Peyer's patch (tissue), 4 donors: ENCODE measurements at regions not wholly inside any gene's neighbourhood (a gene's known extent, or its start where the extent isn't known, plus 50 kb on each side); places are given as distances from the start of the nearest gene placed in this dataset.

Source experiments
- DNase-seq, 3 donors: peaks; one replicate each; pipeline ENCODE4 v3.0.0-alpha.2; 2017 to 2019
- H3K27ac ChIP-seq, 4 donors: fragments of 200-600 bp; sonication (generic); one replicate each; pipeline ENCODE4 v1.5.1; 2016 to 2019
- H3K27me3 ChIP-seq, 2 donors: fragments of 200-600 bp; sonication (generic); one replicate each; pipeline ENCODE4 v1.5.1; 2019
- H3K36me3 ChIP-seq, 3 donors: fragments of 200-600 bp; sonication (generic); one replicate each; pipeline ENCODE4 v1.5.1; 2016 to 2019
- H3K4me1 ChIP-seq, 4 donors: fragments of 200-600 bp; sonication (generic); one replicate each; pipeline ENCODE4 v1.5.1; 2016 to 2019
- H3K4me3 ChIP-seq, 4 donors: fragments of 200-600 bp; sonication (generic); 1 replicate in 3 of 4; 2 replicates in 1 of 4; pipeline ENCODE4 v1.5.1; 2016 to 2019; ENCODE audit warnings: mild to moderate bottlenecking in 1 of 4
- H3K9me3 ChIP-seq, 4 donors: fragments of 200-600 bp; sonication (generic); one replicate each; pipeline ENCODE4 v1.5.1; 2016 to 2019; ENCODE audit warnings: mild to moderate bottlenecking in 1 of 4
- POLR2A ChIP-seq, 2 donors: fragments of 450-650 bp; IDR thresholded peaks; one replicate each; pipeline ENCODE4 v1.5.1; 2017; ENCODE audit warnings: antibody characterized with exemption in 2 of 2, mild to moderate bottlenecking in 2 of 2, moderate library complexity in 2 of 2
- TF ChIP-seq, protein P1 (sequence below), 6 experiments: fragments of 450-650 bp in 4 of 6; fragments of 200-600 bp in 2 of 6; sonication (generic) in 1 of 6; IDR thresholded peaks; one replicate each; pipeline ENCODE4 v1.5.1; 2017 to 2019; ENCODE audit warnings: antibody characterized with exemption in 6 of 6, mild to moderate bottlenecking in 3 of 6, moderate library complexity in 1 of 6

GRCh38 chr2:163319006-163319405 lies 416.8 kb downstream of the FIGN start:
- no peaks in the 10 kb centered on the region for H3K36me3 ChIP-seq
- H3K4me3 ChIP-seq, result no peak overlapping the region
- H3K4me1 ChIP-seq, result no peaks in the 10 kb centered on the region
- no peaks in the 10 kb centered on the region for H3K9me3 ChIP-seq
- no peak overlapping the region for H3K27ac ChIP-seq
- no peak for DNase-seq
- TF ChIP-seq POLR2A (IDR thresholded peaks at IDR 0.05), result no peak
- TF ChIP-seq, protein P1, sequence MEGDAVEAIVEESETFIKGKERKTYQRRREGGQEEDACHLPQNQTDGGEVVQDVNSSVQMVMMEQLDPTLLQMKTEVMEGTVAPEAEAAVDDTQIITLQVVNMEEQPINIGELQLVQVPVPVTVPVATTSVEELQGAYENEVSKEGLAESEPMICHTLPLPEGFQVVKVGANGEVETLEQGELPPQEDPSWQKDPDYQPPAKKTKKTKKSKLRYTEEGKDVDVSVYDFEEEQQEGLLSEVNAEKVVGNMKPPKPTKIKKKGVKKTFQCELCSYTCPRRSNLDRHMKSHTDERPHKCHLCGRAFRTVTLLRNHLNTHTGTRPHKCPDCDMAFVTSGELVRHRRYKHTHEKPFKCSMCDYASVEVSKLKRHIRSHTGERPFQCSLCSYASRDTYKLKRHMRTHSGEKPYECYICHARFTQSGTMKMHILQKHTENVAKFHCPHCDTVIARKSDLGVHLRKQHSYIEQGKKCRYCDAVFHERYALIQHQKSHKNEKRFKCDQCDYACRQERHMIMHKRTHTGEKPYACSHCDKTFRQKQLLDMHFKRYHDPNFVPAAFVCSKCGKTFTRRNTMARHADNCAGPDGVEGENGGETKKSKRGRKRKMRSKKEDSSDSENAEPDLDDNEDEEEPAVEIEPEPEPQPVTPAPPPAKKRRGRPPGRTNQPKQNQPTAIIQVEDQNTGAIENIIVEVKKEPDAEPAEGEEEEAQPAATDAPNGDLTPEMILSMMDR (IDR thresholded peaks at IDR 0.05), result no peak
- H3K27me3 ChIP-seq, result no peaks in the 10 kb centered on the region

- no peaks in the 10 kb centered on the region for H3K9me3 ChIP-seq
- H3K27me3 ChIP-seq, result no peaks in the 10 kb centered on the region
- TF ChIP-seq, protein P1 (IDR thresholded peaks at IDR 0.05), result no peak
- TF ChIP-seq POLR2A (IDR thresholded peaks at IDR 0.05), result no peak
- no peak for DNase-seq
- H3K27ac ChIP-seq, result no peak overlapping the region
- no peaks in the 10 kb centered on the region for H3K4me1 ChIP-seq
- H3K36me3 ChIP-seq, result no peaks in the 10 kb centered on the region
- no peak overlapping the region for H3K4me3 ChIP-seq
Measured at GRCh38 chr2:163314712-163315111, 421.1 kb downstream of the FIGN start.

DNA sequence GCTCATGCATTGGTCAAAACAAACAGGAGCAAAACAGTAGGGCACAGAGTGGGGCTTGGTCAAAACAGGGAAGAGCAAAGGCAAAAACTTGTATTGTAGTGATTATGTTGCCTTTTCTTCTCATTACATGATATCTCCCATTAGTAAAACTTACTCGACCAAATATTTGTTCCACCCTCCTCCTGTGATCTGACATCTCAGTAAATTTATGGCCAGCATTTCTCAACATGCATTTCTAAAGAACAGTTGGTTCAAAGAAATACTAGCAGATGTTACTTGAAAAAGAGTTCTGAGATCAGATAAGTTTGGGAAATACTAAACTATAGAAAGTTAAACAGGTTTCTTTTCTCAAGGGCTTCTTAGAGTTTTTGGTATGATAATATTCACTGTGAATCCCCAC lies 423.1 kb downstream of the FIGN start:
- H3K27me3 ChIP-seq, result no peaks in the 10 kb centered on the region
- TF ChIP-seq, protein P1 (IDR thresholded peaks at IDR 0.05), result no peak
- no peak for TF ChIP-seq POLR2A (IDR thresholded peaks at IDR 0.05)
- no peak overlapping the region for H3K4me3 ChIP-seq
- DNase-seq, result no peak
- H3K36me3 ChIP-seq, result no peaks in the 10 kb centered on the region
- no peak overlapping the region for H3K27ac ChIP-seq
- H3K9me3 ChIP-seq, result no peaks in the 10 kb centered on the region
- no peaks in the 10 kb centered on the region for H3K4me1 ChIP-seq

DNA sequence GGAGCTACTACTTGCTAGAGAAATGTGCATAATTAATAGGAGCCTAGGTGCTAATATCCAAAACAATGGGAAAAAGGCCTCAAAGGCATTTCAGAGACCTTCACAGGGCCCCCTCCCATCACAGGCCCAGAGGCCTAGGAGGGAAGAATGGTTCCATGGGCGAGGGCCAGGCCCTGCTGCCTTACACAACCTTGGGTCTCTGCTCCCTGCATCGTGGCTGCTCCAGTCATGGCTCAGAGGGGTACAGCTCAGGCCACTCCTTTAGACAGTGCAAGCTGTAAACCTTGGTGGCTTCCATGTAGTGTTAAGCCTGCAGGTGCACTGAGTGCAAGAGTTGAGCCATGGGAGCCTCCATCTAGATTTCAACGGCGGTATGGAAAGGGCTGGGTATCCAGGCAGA lies 429.2 kb downstream of the FIGN start:
- H3K4me1 ChIP-seq, result no peaks in the 10 kb centered on the region
- H3K4me3 ChIP-seq, result no peak overlapping the region
- DNase-seq, result no peak
- no peaks in the 10 kb centered on the region for H3K36me3 ChIP-seq
- no peak overlapping the region for H3K27ac ChIP-seq
- TF ChIP-seq POLR2A (IDR thresholded peaks at IDR 0.05), result no peak
- TF ChIP-seq, protein P1 (IDR thresholded peaks at IDR 0.05), result no peak
- H3K9me3 ChIP-seq, result no peaks in the 10 kb centered on the region
- no peaks in the 10 kb centered on the region for H3K27me3 ChIP-seq

- TF ChIP-seq POLR2A (IDR thresholded peaks at IDR 0.05), result no peak
- TF ChIP-seq, protein P1 (IDR thresholded peaks at IDR 0.05), result no peak
- Histone ChIP-seq H3K4me1 (no peaks in the 10 kb centered on the region), H3K4me3 (no peak overlapping the region), H3K27ac (no peak overlapping the region), H3K9me3 (no peaks in the 10 kb centered on the region), H3K36me3 (no peaks in the 10 kb centered on the region), H3K27me3 (no peaks in the 10 kb centered on the region)
- DNase-seq, result no peak
Measured at GRCh38 chr2:163302141-163302540, 433.7 kb downstream of the FIGN start.

DNA sequence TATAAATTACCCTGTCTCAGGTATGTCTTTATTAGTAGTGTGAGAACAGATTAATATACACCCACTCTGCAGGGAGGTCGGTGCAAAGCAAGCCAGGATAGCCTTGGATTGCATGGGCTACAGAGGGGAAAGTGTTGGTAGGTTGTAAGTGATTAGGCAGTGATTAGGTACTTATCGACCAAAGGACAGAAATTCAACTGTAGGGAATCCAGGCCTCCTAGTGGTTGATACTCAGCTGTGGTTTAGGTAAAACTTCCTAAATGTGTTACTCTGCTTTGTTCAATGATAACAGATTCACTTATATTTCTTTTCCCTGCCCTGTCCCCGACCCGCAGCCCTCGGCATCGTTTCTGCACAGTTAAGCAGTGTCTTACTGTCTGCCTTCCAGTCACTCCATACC lies 444.0 kb downstream of the FIGN start:
- no peak for DNase-seq
- no peak overlapping the region for H3K4me3 ChIP-seq
- no peaks in the 10 kb centered on the region for H3K36me3 ChIP-seq
- no peak overlapping the region for H3K27ac ChIP-seq
- no peaks in the 10 kb centered on the region for H3K4me1 ChIP-seq
- no peak for TF ChIP-seq POLR2A (IDR thresholded peaks at IDR 0.05)
- TF ChIP-seq, protein P1 (IDR thresholded peaks at IDR 0.05), result no peak
- no peaks in the 10 kb centered on the region for H3K27me3 ChIP-seq
- H3K9me3 ChIP-seq, result no peaks in the 10 kb centered on the region
